Stimulated activated CD8-positive, alpha-beta memory T cell treated with anti-CD3 and anti-CD28 coated beads, Interleukin-7, amount 100 ng/mL, for 48 hours (primary cell): ENCODE measurements at regions not wholly inside any gene's neighbourhood (a gene's known extent, or its start where the extent isn't known, plus 50 kb on each side); places are given as distances from the start of the nearest gene placed in this dataset.

ENCODE experiments used
- DNase-seq, 2 donors: peaks; one replicate each; pipeline ENCODE4 v3.0.0-alpha.2; 2020; ENCODE audit warnings: low read depth in 1 of 2; ENCODE audit errors: extremely low read depth in 1 of 2

- no peak for DNase-seq
These were observed 212.5 kb upstream of the IER5L start for GRCh38 chr9:129390541-129390940.

DNA sequence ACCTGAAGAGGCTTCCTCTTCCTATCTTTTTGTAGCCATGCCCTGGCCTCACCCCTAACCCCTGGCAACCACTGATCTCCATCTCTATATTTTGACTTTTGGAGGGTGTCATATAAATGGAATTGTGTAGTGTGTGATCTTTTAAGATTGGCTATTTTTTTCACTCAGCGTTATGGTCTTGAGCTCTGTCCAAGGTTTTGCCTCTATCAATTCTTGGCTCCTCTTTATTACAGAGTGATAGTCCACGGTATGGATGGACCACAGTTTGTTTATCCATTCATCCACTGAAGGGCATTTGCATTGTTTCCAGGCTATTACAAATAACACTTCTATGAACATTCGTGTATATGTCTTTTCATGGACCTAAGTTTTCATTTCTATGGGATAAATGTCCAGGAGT is 209.8 kb upstream of the IER5L start:
- no peak for DNase-seq

GRCh38 chr9:129386812-129387177 is 208.7 kb upstream of the IER5L start:
- DNase-seq: no peak

DNA sequence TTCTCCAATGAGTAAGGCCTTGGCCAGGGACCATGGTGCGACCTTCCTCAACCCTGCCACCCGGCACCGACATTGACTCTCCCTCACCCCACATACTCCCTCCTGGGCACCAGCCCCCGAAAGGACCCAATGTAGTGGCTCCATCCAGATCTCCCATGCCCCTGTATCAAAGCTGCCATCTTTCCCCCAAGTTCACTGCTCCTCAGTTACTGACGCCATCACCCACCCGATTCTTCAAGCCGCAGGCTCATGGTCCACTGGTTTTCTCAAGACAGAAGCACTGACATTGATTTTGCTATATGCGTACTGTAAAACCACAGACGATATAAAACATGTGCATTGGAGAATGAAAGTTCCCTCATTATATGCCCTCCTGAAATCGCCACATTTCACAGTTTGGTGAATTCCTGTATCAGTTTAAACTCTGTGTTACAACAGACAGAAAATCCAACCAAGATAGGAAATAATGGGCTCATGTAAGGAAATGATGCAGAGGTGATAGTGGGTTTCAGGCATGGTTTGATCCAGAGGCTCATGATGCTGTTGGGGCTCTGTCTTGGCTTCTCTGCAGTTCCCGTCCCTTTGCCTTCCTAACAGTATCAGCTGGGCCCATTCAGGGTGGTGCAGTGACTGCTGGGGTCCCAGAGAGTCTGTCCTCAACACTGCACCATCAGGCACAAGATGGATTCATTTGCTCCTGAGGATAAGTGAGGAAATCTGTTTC is 207.3 kb upstream of the IER5L start:
- no peak for DNase-seq

- DNase-seq: no peak
These were observed 206.6 kb upstream of the IER5L start for GRCh38 chr9:129384491-129385210.

DNA sequence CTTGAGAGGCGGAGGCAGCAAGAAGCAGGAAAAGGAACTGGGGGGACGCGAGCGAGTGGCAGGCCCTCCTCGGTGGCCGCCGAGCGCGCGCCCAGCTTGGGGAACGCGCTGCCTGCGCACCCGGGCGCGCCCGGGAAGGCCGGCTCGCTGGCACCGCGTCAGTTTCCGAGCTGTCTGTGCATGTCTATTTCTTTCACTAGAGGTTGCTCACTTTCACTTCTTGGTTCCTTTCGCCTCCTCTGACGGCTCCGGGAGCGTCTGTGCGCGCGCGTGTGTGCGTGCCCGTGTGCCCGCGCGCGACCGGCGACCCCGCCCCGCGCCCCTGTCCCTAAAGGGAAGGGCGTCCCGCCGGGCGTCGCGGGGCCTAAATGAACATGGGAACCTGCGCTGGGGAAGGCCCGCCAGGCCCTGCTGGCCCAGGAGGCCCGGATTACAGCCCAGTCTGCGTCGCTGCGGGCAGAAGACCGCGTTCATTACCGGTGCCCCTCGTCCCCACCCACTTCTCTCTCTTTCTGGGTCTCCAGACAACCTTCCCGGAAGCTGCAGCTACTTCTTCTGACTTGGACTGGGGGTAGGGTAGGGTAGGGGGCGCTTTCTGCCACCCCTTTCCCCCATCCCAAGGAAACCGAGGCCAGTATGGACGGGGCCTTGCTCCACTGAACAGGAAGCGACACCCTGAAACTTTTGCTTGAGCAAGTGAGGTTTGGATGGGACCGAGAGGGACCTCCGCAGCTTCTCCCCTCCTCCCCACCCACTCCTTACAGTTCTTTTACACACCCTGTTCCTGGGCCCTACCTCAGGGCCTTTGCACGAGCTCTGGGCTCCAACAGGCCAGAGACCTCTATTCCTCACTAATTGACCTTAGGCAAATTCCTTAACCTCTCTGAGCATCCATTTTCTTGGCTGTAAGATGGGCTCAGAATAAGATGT is 205.8 kb upstream of the IER5L start:
- DNase-seq: peak; percentile 28 to 37

- DNase-seq: no peak
These were observed 205.0 kb upstream of the IER5L start for GRCh38 chr9:129383019-129383560.

GRCh38 chr9:129382281-129383018 is 204.4 kb upstream of the IER5L start:
- no peak for DNase-seq

DNA sequence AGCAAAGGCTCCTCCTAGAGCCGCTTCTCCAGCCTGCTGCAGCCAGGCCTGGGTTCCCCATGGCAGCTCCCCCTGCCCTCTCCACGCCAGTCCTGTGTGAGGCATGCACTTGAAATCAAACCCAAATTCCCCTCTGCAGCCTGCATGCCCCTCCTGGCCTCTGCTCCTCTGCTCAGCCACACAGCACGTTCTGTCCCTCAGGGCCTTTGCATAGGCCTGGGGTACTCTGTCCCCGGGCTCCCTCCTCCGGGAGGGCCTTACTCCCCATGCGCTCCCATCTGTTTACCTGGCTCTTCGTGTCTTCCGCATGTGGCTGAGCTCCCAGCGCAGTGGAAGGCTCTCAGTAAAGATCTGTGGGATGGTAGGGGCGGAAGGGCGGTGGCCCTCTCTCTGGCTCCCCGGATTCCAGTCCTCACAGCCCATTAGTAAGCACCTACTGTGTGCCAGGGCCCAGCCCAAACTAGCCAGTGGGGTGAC is 203.5 kb upstream of the IER5L start:
- DNase-seq: no peak

GRCh38 chr9:129380961-129381401 is 202.9 kb upstream of the IER5L start:
- DNase-seq: no peak

GRCh38 chr9:129379886-129380285 is 201.8 kb upstream of the IER5L start:
- no peak for DNase-seq

- DNase-seq: no peak
These were observed 201.2 kb upstream of the IER5L start for GRCh38 chr9:129379181-129379836.

DNA sequence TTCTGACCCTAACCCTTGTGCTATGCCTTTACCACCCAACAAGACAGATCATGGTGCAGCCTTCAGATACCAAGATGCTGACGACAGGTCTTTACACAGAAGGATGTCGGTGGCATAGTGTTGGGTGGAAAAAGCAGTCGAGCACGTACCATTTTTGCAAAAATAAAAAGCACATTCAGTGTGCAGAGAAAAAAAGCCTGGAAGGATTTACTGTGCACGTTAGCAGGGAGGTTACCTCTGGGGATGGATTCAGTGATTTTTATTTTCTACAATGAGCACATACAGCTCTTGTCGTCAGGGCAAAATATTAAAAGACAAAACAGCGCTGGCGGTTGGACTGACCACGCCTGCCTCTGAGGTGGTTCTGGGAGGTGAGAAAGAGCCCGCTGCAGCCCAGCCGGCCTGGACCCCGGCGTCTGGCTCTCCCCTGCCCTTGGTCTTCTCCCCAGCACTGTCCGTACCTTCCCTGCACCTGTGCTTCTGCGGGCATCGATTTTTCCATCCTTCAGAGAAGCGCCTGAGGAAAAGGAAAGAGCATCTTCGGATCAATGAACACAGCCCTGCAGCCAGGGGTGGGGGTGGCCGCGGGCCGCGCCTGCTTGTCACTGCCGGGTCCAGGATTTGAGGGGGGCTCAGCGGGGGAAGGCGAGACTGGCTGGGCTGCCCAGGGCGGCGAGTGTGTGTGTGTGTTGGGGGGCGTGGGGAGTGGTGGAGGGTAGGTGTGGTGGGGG is 200.0 kb upstream of the IER5L start:
- no peak for DNase-seq

GRCh38 chr9:129377181-129377580 is 199.1 kb upstream of the IER5L start:
- no peak for DNase-seq

GRCh38 chr9:129375845-129376244 is 197.8 kb upstream of the IER5L start:
- DNase-seq: no peak

DNA sequence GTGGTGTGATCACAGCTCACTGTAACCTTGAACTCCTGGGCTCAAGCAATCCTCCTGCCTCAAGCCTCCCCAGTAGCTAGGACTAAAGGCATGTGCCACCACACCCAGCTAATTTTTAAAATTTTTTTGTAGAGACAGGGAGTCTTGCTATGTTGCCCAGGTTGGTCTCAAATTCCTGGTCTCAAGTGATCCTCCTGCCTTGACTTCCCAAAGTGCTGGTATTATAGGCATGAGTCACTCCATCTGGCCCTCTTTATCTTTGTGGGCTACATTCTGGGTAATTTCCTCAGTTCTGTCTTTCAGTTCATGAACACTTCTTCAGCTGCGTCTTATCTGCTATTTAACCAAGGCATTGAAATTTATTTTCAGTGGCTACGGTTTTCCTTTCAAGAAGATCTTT is 196.6 kb upstream of the IER5L start:
- DNase-seq: no peak

DNA sequence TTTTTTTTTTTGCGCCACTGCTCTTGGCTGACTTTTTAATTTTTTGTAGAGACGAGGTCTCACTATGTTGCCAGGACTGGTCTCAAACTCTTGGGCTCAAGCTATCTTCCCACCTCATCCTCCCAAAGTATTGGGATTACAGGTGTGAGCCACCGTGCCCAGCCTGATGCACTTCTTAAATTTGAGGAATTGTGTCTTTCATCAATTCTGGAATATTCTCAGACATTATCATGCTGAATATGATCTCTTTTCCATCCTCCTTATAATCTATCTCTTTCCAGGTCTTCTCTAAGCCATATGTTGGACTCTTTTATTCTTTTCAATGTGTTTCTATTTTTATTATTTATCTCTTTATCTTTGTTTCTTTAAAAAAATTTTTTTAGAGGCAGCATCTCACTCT is 196.2 kb upstream of the IER5L start:
- no peak for DNase-seq

- no peak for DNase-seq
These were observed 195.3 kb upstream of the IER5L start for GRCh38 chr9:129373361-129373760.

- no peak for DNase-seq
These were observed 192.7 kb upstream of the IER5L start for GRCh38 chr9:129370770-129371169.
